CD4-positive, CD25-positive, alpha-beta regulatory T cell (primary cell): ENCODE measurements at regions not wholly inside any gene's neighbourhood (a gene's known extent, or its start where the extent isn't known, plus 50 kb on each side); places are given as distances from the start of the nearest gene placed in this dataset.

ENCODE experiments used
- ATAC-seq, 2 donors: fragments of 150-1000 bp; cut with Tn5 transposase; one replicate each; pipeline ENCODE4 v1.10.0; 2021; ENCODE audit warnings: low read depth in 2 of 2, moderate number of reproducible peaks in 2 of 2, moderate library complexity in 1 of 2
- DNase-seq, 3 donors: peaks; one replicate each; pipeline versions ENCODE4 v3.0.0 to v3.0.0-alpha.2; 2012 to 2022; ENCODE audit warnings: mixed read lengths in 1 of 3
- H3K27ac ChIP-seq: one replicate; pipeline ENCODE4 v1.7.0; 2013; ENCODE audit warnings: mild to moderate bottlenecking, low read length; ENCODE audit not compliant: insufficient read depth, poor library complexity, severe bottlenecking
- H3K27me3 ChIP-seq: one replicate; pipeline ENCODE4 v1.7.0; 2013; ENCODE audit warnings: low read length; ENCODE audit not compliant: control insufficient read depth, insufficient read depth
- H3K36me3 ChIP-seq: one replicate; pipeline ENCODE4 v1.7.0; 2013; ENCODE audit warnings: mild to moderate bottlenecking, low read length, moderate library complexity; ENCODE audit not compliant: control insufficient read depth, insufficient read depth
- H3K4me1 ChIP-seq: 2 replicates; pipeline ENCODE4 v1.7.0; 2013; ENCODE audit warnings: mild to moderate bottlenecking, low read length; ENCODE audit not compliant: insufficient read depth, control insufficient read depth, poor library complexity, severe bottlenecking
- H3K4me3 ChIP-seq: one replicate; pipeline ENCODE4 v1.7.0; 2013; ENCODE audit warnings: low read depth, mild to moderate bottlenecking, low read length, moderate library complexity
- H3K9me3 ChIP-seq, 2 experiments: 1 replicate in 1 of 2; 2 replicates in 1 of 2; pipeline ENCODE4 v1.7.0; 2013; ENCODE audit warnings: low read length in 2 of 2, mild to moderate bottlenecking in 1 of 2, moderate library complexity in 1 of 2; ENCODE audit not compliant: control insufficient read depth in 2 of 2
- H3K27ac Mint-ChIP-seq, 3 donors: one replicate each; pipeline ENCODE4 v1.8.0; 2020 to 2022; ENCODE audit warnings: mild to moderate bottlenecking in 3 of 3, mixed read lengths in 3 of 3, moderate library complexity in 2 of 3
- H3K27me3 Mint-ChIP-seq: one replicate; pipeline ENCODE4 v1.8.0; 2022; ENCODE audit warnings: mild to moderate bottlenecking, mixed read lengths
- H3K36me3 Mint-ChIP-seq: one replicate; pipeline ENCODE4 v1.8.0; 2020; ENCODE audit warnings: mixed read lengths
- H3K4me1 Mint-ChIP-seq, 4 donors: one replicate each; pipeline ENCODE4 v1.8.0; 2020 to 2022; ENCODE audit warnings: mixed read lengths in 4 of 4, mild to moderate bottlenecking in 1 of 4
- H3K4me3 Mint-ChIP-seq, 4 donors: one replicate each; pipeline ENCODE4 v1.8.0; 2020 to 2022; ENCODE audit warnings: mild to moderate bottlenecking in 4 of 4, mixed read lengths in 4 of 4, moderate library complexity in 3 of 4
- H3K9me3 Mint-ChIP-seq, 7 donors: one replicate each; pipeline ENCODE4 v1.8.0; 2020 to 2022; ENCODE audit warnings: mixed read lengths in 7 of 7, mild to moderate bottlenecking in 3 of 7, moderate library complexity in 2 of 7

DNA sequence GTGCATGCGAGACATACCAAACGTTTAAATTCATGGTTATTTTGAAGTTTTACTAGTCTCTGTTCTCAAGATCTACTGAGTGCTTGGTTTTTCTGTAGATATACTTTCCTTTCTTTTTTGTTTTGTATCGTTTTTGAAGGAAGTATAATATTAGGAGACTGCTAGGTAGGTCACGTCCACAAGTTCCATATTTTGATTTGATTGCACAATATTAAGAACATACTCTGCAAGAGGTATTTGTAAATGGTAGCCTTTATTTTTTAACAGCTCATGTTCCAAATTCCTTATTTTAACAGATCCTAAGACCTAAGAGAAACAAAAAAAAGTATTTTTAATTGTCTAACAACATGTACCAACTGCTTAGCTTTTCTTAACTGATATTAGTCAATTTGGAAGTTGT lies 156.7 kb downstream of the SERPINI1 start:
- H3K4me3 Mint-ChIP-seq: no peak overlapping the region
- no peak overlapping the region for H3K27ac ChIP-seq

DNA sequence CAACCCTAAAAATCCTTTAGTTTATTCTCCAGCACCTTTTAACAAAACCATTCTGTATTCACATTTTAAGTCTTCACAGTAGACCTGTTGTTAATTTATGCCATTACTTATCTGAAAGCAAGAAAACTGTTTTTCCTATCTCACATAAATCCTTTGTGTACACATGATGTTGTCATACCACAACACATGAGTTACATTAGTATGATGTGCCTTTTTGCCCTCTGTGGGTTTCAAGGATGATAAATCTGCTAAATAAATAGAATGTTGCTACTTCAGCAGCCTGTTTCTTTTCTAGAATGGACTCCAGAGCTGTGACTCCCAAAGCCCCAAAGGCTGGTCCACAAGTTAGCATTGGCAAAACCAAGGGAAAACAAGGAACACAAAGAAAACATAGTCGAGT lies 151.6 kb downstream of the SERPINI1 start:
- H3K27me3 ChIP-seq: no peaks in the 10 kb centered on the region
- no peak overlapping the region for H3K27ac Mint-ChIP-seq
- H3K36me3 Mint-ChIP-seq: no peaks in the 10 kb centered on the region
- DNase-seq (no peak), ATAC-seq (no peak)
- H3K27me3 Mint-ChIP-seq: no peaks in the 10 kb centered on the region
- H3K4me1 Mint-ChIP-seq: no peaks in the 10 kb centered on the region
- H3K9me3 Mint-ChIP-seq: peaks cover 0 to 3% (median 0%) of the 10 kb centered on the region in 7 donors
- H3K36me3 ChIP-seq: no peaks in the 10 kb centered on the region
- no peak overlapping the region for H3K4me3 Mint-ChIP-seq
- peaks cover under 1% of the 10 kb centered on the region for H3K4me1 ChIP-seq
- no peak overlapping the region for H3K27ac ChIP-seq
- no peak overlapping the region for H3K4me3 ChIP-seq
- H3K9me3 ChIP-seq: no peaks in the 10 kb centered on the region

More for the DNA sequence above, 156.7 kb downstream of the SERPINI1 start:
- no peaks in the 10 kb centered on the region for H3K27me3 Mint-ChIP-seq
- no peaks in the 10 kb centered on the region for H3K4me1 ChIP-seq
- DNase-seq (no peak), ATAC-seq (no peak)
- no peaks in the 10 kb centered on the region for H3K36me3 ChIP-seq
- no peak overlapping the region for H3K4me3 ChIP-seq
- no peaks in the 10 kb centered on the region for H3K4me1 Mint-ChIP-seq
- peaks cover 0 to 1% (median 0%) of the 10 kb centered on the region in 7 donors for H3K9me3 Mint-ChIP-seq
- H3K36me3 Mint-ChIP-seq: no peaks in the 10 kb centered on the region
- no peaks in the 10 kb centered on the region for H3K27me3 ChIP-seq
- H3K27ac Mint-ChIP-seq: no peak overlapping the region
- no peaks in the 10 kb centered on the region for H3K9me3 ChIP-seq

DNA sequence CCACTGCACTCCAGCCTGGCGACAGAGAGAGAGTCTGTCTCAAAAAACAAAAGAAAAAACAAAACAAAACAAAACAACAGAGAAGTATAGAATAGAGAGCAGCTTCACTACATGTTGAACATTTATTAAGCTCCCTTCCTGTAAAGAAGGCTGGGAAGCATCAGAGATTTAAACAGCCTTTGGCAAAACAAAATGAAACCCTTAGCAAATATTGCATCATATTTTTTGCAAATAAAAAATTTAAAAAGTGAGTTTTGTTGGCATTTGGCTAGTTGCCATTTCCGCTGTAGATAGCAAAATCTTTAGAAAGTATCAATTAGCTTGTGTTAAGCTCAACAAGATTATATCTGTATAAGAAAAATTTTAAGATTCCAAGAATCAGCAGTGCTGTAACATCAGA lies 151.2 kb downstream of the SERPINI1 start:
- Mint-ChIP-seq H3K27ac (no peak overlapping the region), H3K4me1 (peaks cover 0 to 4% (median 0%) of the 10 kb centered on the region in 4 donors), H3K36me3 (no peaks in the 10 kb centered on the region), H3K4me3 (no peak overlapping the region), H3K9me3 (peaks cover 0 to 3% (median 0%) of the 10 kb centered on the region in 7 donors), H3K27me3 (no peaks in the 10 kb centered on the region)
- no peaks in the 10 kb centered on the region for H3K36me3 ChIP-seq
- no peak overlapping the region for H3K4me3 ChIP-seq
- DNase-seq: no peak
- H3K27ac ChIP-seq: no peak overlapping the region
- no peaks in the 10 kb centered on the region for H3K27me3 ChIP-seq
- no peaks in the 10 kb centered on the region for H3K9me3 ChIP-seq
- no peak for ATAC-seq
- peaks cover 3% of the 10 kb centered on the region for H3K4me1 ChIP-seq

DNA sequence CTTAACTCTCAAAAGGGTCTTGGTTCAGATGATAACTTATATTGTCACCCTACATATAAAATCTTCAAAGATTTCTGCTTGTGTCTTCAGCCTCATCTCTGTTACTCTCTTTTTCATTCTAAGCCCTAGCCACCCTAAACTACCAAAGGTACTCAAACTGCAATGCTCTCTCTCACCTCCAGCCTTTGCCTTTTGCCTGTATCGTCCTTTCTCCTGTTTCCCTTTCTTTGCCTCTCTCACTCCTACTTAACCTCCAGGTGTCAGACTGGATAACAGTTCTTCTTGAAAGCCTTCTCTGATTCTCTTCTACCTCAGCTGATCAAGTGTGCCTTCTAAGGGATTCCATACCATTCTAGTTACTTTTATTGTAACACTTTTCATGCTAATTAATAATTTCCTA lies 149.8 kb downstream of the SERPINI1 start:
- H3K4me1 Mint-ChIP-seq: peaks cover 0 to 4% (median 0%) of the 10 kb centered on the region in 4 donors
- no peak for ATAC-seq
- DNase-seq: no peak
- H3K27me3 Mint-ChIP-seq: no peaks in the 10 kb centered on the region
- H3K27ac Mint-ChIP-seq: no peak overlapping the region
- peaks cover 3% of the 10 kb centered on the region for H3K4me1 ChIP-seq
- H3K9me3 ChIP-seq: no peaks in the 10 kb centered on the region
- peaks cover 0 to 2% (median 0%) of the 10 kb centered on the region in 7 donors for H3K9me3 Mint-ChIP-seq
- no peaks in the 10 kb centered on the region for H3K27me3 ChIP-seq
- no peak overlapping the region for H3K4me3 ChIP-seq
- H3K36me3 Mint-ChIP-seq: no peaks in the 10 kb centered on the region
- no peak overlapping the region for H3K4me3 Mint-ChIP-seq
- no peaks in the 10 kb centered on the region for H3K36me3 ChIP-seq
- no peak overlapping the region for H3K27ac ChIP-seq

DNA sequence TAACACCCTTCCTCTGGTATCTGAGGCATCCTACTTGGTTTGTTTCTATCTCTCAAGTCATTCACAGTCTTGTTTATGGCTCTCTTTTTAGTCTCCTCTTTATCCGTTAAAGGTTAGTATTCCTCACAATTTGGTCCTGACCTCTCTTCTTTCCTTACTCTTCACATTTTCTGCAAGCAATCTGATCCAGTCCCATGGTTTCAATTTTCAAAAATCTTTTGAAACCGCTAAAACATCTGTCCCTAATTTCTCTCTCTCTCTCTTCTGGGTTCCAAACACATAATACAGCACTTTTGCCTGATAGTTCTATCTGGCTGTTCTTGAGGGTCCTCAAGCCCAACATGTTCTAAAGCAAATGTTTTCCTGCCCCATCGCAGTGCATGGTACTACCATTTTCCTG lies 149.0 kb downstream of the SERPINI1 start:
- H3K27me3 ChIP-seq: no peaks in the 10 kb centered on the region
- no peaks in the 10 kb centered on the region for H3K27me3 Mint-ChIP-seq
- peaks cover 3% of the 10 kb centered on the region for H3K4me1 ChIP-seq
- H3K36me3 Mint-ChIP-seq: no peaks in the 10 kb centered on the region
- H3K4me3 ChIP-seq: no peak overlapping the region
- no peak overlapping the region for H3K27ac Mint-ChIP-seq
- no peak overlapping the region for H3K4me3 Mint-ChIP-seq
- H3K36me3 ChIP-seq: no peaks in the 10 kb centered on the region
- DNase-seq (no peak), ATAC-seq (no peak)
- no peaks in the 10 kb centered on the region for H3K9me3 ChIP-seq
- H3K9me3 Mint-ChIP-seq: peaks cover 0 to 2% (median 0%) of the 10 kb centered on the region in 7 donors
- peaks cover 0 to 4% (median 0%) of the 10 kb centered on the region in 4 donors for H3K4me1 Mint-ChIP-seq
- H3K27ac ChIP-seq: no peak overlapping the region

DNA sequence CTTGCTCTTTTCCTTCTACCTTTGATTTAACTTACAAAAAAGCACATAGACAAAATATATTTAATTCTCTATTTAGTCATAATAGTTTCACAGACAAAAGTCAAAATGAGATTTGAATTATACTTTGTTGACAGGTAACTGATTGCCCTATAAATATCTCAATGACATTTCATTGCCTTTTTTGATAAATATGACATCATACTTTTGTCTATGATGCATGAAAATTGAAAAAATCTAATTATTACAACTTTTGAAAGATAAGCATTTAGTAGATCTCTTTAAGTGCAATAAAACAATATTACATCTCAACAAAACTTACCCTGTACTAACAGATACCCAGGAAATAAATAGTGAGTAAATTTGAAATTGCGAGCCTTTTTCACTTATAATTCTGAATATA lies 147.9 kb downstream of the SERPINI1 start:
- H3K27ac Mint-ChIP-seq: no peak overlapping the region
- no peaks in the 10 kb centered on the region for H3K27me3 Mint-ChIP-seq
- H3K9me3 Mint-ChIP-seq: peaks cover 0 to 2% (median 0%) of the 10 kb centered on the region in 7 donors
- Histone ChIP-seq H3K9me3 (no peaks in the 10 kb centered on the region), H3K36me3 (no peaks in the 10 kb centered on the region), H3K27ac (no peak overlapping the region), H3K27me3 (no peaks in the 10 kb centered on the region), H3K4me3 (no peak overlapping the region), H3K4me1 (peaks cover 3% of the 10 kb centered on the region)
- peaks cover 0 to 4% (median 0%) of the 10 kb centered on the region in 4 donors for H3K4me1 Mint-ChIP-seq
- ATAC-seq (no peak), DNase-seq (no peak)
- no peaks in the 10 kb centered on the region for H3K36me3 Mint-ChIP-seq
- no peak overlapping the region for H3K4me3 Mint-ChIP-seq

DNA sequence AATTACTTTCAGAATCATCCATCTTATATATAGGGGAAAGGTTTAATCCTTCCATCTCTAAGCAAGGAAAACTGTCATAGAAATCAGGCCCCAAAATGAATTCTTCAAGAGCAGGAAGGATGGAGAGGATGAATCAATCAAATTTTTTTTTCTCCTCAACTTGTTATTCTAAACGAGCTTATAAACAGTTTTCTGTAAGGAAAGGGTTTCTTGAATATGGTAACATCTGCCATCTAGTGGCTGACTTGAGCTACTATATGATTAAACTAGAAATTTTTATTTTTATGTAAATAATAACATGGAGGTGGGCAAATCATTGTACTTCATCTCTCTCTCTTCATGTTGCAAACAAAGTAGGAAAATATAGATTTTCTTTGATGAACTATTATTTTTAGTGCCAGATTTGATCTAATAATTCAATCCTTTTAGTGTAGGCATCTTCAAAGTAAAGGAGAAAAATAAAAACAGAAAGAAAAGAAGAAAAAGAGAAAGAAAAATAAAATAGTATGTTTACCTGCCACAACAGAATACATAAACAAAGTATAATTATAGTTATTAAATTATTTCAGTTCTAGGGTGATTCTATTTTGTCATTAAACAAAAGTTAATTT lies 146.6 kb downstream of the SERPINI1 start:
- H3K27ac Mint-ChIP-seq: no peak overlapping the region
- H3K9me3 Mint-ChIP-seq: peaks cover 0 to 2% (median 0%) of the 10 kb centered on the region in 7 donors
- peak in 2 of 3 donors; percentile 39 to 56 for DNase-seq
- peaks cover 3% of the 10 kb centered on the region for H3K4me1 ChIP-seq
- H3K4me3 Mint-ChIP-seq: no peak overlapping the region
- H3K9me3 ChIP-seq: no peaks in the 10 kb centered on the region
- H3K4me1 Mint-ChIP-seq: peaks cover 0 to 4% (median 0%) of the 10 kb centered on the region in 4 donors
- H3K36me3 ChIP-seq: no peaks in the 10 kb centered on the region
- no peaks in the 10 kb centered on the region for H3K36me3 Mint-ChIP-seq
- no peaks in the 10 kb centered on the region for H3K27me3 ChIP-seq
- H3K27me3 Mint-ChIP-seq: no peaks in the 10 kb centered on the region
- no peak overlapping the region for H3K4me3 ChIP-seq
- no peak overlapping the region for H3K27ac ChIP-seq
- ATAC-seq: peak in 1 of 2 donors; percentile 58

DNA sequence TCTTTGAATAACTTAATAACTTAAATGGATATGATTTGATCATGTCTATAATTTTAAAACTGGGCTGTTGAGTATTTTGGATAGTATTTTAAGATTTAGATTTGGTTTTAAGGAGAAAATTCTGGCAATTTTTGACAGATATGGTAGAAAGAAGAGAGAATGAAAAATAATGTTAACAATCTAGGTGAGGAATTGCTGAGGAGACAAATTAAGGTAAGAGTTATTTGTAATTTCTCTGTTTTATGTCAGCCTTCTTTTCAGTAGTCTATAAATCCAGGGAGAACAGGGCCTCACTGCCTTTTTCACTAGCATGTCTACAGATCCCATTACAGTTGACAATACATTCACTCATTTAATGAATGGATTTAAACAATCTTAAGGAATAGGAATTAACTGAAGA lies 144.7 kb downstream of the SERPINI1 start:
- no peaks in the 10 kb centered on the region for H3K27me3 Mint-ChIP-seq
- ATAC-seq (no peak), DNase-seq (no peak)
- Histone ChIP-seq H3K27me3 (peaks cover 2% of the 10 kb centered on the region), H3K36me3 (no peaks in the 10 kb centered on the region), H3K9me3 (no peaks in the 10 kb centered on the region), H3K4me1 (peaks cover 3% of the 10 kb centered on the region), H3K27ac (no peak overlapping the region), H3K4me3 (no peak overlapping the region)
- H3K27ac Mint-ChIP-seq: no peak overlapping the region
- H3K9me3 Mint-ChIP-seq: no peaks in the 10 kb centered on the region
- H3K4me3 Mint-ChIP-seq: no peak overlapping the region
- no peaks in the 10 kb centered on the region for H3K36me3 Mint-ChIP-seq
- H3K4me1 Mint-ChIP-seq: peaks cover 0 to 4% (median 0%) of the 10 kb centered on the region in 4 donors
